Mucosa of descending colon (tissue), 3 donors: ENCODE measurements at regions not wholly inside any gene's neighbourhood (a gene's known extent, or its start where the extent isn't known, plus 50 kb on each side); places are given as distances from the start of the nearest gene placed in this dataset.

Source experiments
- ATAC-seq: fragments of 200-7000 bp; cut with Tn5 transposase; one replicate; pipeline ENCODE4 v1.9.1; 2020; ENCODE audit warnings: mild to moderate bottlenecking, moderate library complexity
- DNase-seq, 3 donors: peaks; one replicate each; pipeline ENCODE4 v3.0.0-alpha.2; 2020
- H3K36me3 ChIP-seq: fragments of 200-600 bp; one replicate; pipeline ENCODE4 v1.8.0; 2021; ENCODE audit warnings: low read depth, mild to moderate bottlenecking
- H3K4me1 ChIP-seq: fragments of 200-600 bp; one replicate; pipeline ENCODE4 v1.8.0; 2021; ENCODE audit warnings: low read depth, mild to moderate bottlenecking
- H3K4me3 ChIP-seq: fragments of 200-600 bp; one replicate; pipeline ENCODE4 v1.8.0; 2021; ENCODE audit warnings: mild to moderate bottlenecking
- H3K9me3 ChIP-seq: fragments of 200-600 bp; one replicate; pipeline ENCODE4 v1.8.0; 2021; ENCODE audit warnings: mild to moderate bottlenecking
- CTCF ChIP-seq: fragments of 200-600 bp; IDR thresholded peaks from one replicate; pipeline ENCODE4 v1.8.0; 2022; ENCODE audit warnings: antibody characterized with exemption, mild to moderate bottlenecking
- intact Hi-C, 2 donors: fragments of 100-400 bp; cut with DNase I in 1 of 2; cut with micrococcal nuclease in 1 of 2; formaldehyde crosslinking; loops; one replicate each; pipeline versions ENCODE4 v1.11.0 to v1.11.1; 2022; cut with DNase I, micrococcal nuclease
- donor health status: DM: no; HTN: no; CAD: no; lungs with moderate emphysema.
- donor health status: DM: no; HTN: no; CAD: no.
- donor health status: DM: no; HTN: yes; CAD: no.

GRCh38 chr2:6077585-6077984, 385.4 kb downstream of the SOX11 start:
- no peaks in the 10 kb centered on the region for H3K36me3 ChIP-seq
- ATAC-seq = no peak
- TF ChIP-seq CTCF = no peak
- intact Hi-C loops = no loop called here
- DNase-seq = no peak
- no peaks in the 10 kb centered on the region for H3K4me1 ChIP-seq
- H3K4me3 ChIP-seq = no peak overlapping the region
- no peaks in the 10 kb centered on the region for H3K9me3 ChIP-seq

GRCh38 chr2:6078414-6078813, 386.2 kb downstream of the SOX11 start:
- Histone ChIP-seq H3K9me3 (no peaks in the 10 kb centered on the region), H3K4me3 (no peak overlapping the region), H3K36me3 (no peaks in the 10 kb centered on the region), H3K4me1 (no peaks in the 10 kb centered on the region)
- ATAC-seq (no peak), DNase-seq (no peak)
- TF ChIP-seq CTCF = no peak
- intact Hi-C loops = no loop called here

GRCh38 chr2:6079405-6079804, 387.2 kb downstream of the SOX11 start:
- intact Hi-C loops = no loop called here
- DNase-seq (no peak), ATAC-seq (no peak)
- Histone ChIP-seq H3K4me3 (no peak overlapping the region), H3K9me3 (no peaks in the 10 kb centered on the region), H3K4me1 (no peaks in the 10 kb centered on the region), H3K36me3 (no peaks in the 10 kb centered on the region)
- TF ChIP-seq CTCF = no peak

- Histone ChIP-seq H3K36me3 (no peaks in the 10 kb centered on the region), H3K4me1 (no peaks in the 10 kb centered on the region), H3K4me3 (no peak overlapping the region), H3K9me3 (no peaks in the 10 kb centered on the region)
- intact Hi-C loops = no loop called here
- DNase-seq (no peak), ATAC-seq (peak; percentile 46)
- TF ChIP-seq CTCF = no peak
Measured at GRCh38 chr2:6080932-6081753, 389.0 kb downstream of the SOX11 start.

GRCh38 chr2:6081955-6082624, 389.9 kb downstream of the SOX11 start:
- DNase-seq (no peak), ATAC-seq (no peak)
- Histone ChIP-seq H3K4me3 (no peak overlapping the region), H3K36me3 (no peaks in the 10 kb centered on the region), H3K9me3 (no peaks in the 10 kb centered on the region), H3K4me1 (no peaks in the 10 kb centered on the region)
- intact Hi-C loops = no loop called here
- no peak for TF ChIP-seq CTCF
